K562 (cell line): ENCODE measurements at regions not wholly inside any gene's neighbourhood (a gene's known extent, or its start where the extent isn't known, plus 50 kb on each side); places are given as distances from the start of the nearest gene placed in this dataset.
"Not testable (repeated sequence)": the region's sequence is repeated elsewhere in the genome, so short reads cannot be mapped to it uniquely, and the experiment has no call there.

Source experiments
- ATAC-seq: fragments of 200-7000 bp; cut with Tn5 transposase; 3 replicates; pipeline ENCODE4 v1.9.1; 2020; ENCODE audit warnings: moderate library complexity
- BruUV-seq: library from RNA; stranded (reverse); fragments of 400-500 nt; replicated peaks from 2 replicates; lab custom pipeline; 2021; lab: Mats Ljungman, UMichigan
- CTCF ChIA-PET: fragments of 300-600 bp; formaldehyde crosslinking; extraction: SDS; loops from one replicate; lab custom pipeline; 2021; ENCODE audit warnings: low intra/inter-chr PET ratio; lab: Yijun Ruan, JAX
- POLR2A ChIA-PET: fragments of 300-600, 350-650 bp; sonication (Branson Sonifier 250); formaldehyde crosslinking; extraction: SDS; loops from one replicate; lab custom pipeline; 2021; ENCODE audit warnings: antibody characterized with exemption, inconsistent platforms; lab: Yijun Ruan, JAX
- DNase-seq, 4 experiments: peaks; one replicate each; pipeline versions ENCODE4 v3.0.0 to v3.0.0-alpha.2; 2011 to 2018; ENCODE audit warnings: low spot score in 3 of 4, mixed read lengths in 3 of 4; ENCODE audit errors: extremely low read depth in 1 of 4
- FAIRE-seq: peaks from 2 replicates; lab custom pipeline; 2011; peaks lifted over from hg19 to GRCh38; lab: Jason Lieb, UNC
- H2AFZ ChIP-seq: 2 replicates; pipeline ENCODE4 v1.6.0; 2011; ENCODE audit warnings: low read depth, low read length, control low read depth, inconsistent platforms
- H3K27ac ChIP-seq: fragments of 200-600 bp; 3 replicates; pipeline ENCODE4 v1.8.0; 2011; ENCODE audit warnings: low read depth, mild to moderate bottlenecking, control low read depth, inconsistent platforms, low read length, moderate library complexity, mixed read lengths; ENCODE audit errors: extremely low read depth
- H3K27me3 ChIP-seq, 2 experiments: fragments of 300-600 bp in 1 of 2; 2 replicates in 1 of 2; 3 replicates in 1 of 2; pipeline versions ENCODE4 v1.6.0 to v1.8.0; 2011; ENCODE audit warnings: inconsistent platforms in 2 of 2, low read length in 2 of 2, mild to moderate bottlenecking in 1 of 2, mixed read lengths in 1 of 2, moderate library complexity in 1 of 2; ENCODE audit not compliant: control insufficient read depth in 2 of 2, insufficient read depth in 2 of 2
- H3K36me3 ChIP-seq: fragments of 300-600 bp; 3 replicates; pipeline ENCODE4 v1.8.0; 2011; ENCODE audit warnings: mild to moderate bottlenecking, low read length, inconsistent platforms; ENCODE audit not compliant: control insufficient read depth, insufficient read depth
- H3K4me1 ChIP-seq, 2 experiments: fragments of 200-600 bp in 1 of 2; replicated peaks in 1 of 2; 2 replicates in 1 of 2; 3 replicates in 1 of 2; pipeline versions ENCODE4 v1.5.1 to v1.8.0; 2011; ENCODE audit warnings: inconsistent platforms in 2 of 2, low read length in 2 of 2, mild to moderate bottlenecking in 1 of 2, mixed read lengths in 1 of 2, moderate library complexity in 1 of 2; ENCODE audit not compliant: control insufficient read depth in 2 of 2, insufficient read depth in 2 of 2
- H3K4me2 ChIP-seq: 2 replicates; pipeline ENCODE4 v1.6.1; 2011; ENCODE audit warnings: low read length, control low read depth, inconsistent platforms, mixed read lengths; ENCODE audit not compliant: insufficient read depth
- H3K4me3 ChIP-seq: fragments of 200-600 bp; sonication (generic), shearing (Covaris generic); 2 replicates; pipeline ENCODE4 v1.5.1; 2016; ENCODE audit warnings: control low read depth, inconsistent platforms
- H3K79me2 ChIP-seq: fragments of 200-600 bp; 3 replicates; pipeline ENCODE4 v1.8.0; 2011; ENCODE audit warnings: low read length, inconsistent platforms; ENCODE audit not compliant: control insufficient read depth, insufficient read depth
- H3K9ac ChIP-seq, 2 experiments: 2 replicates each; pipeline versions ENCODE4 v1.6.0 to v1.6.1; 2011; ENCODE audit warnings: low read depth in 2 of 2, low read length in 2 of 2, control low read depth in 1 of 2, inconsistent platforms in 1 of 2, mild to moderate bottlenecking in 1 of 2, mixed read lengths in 1 of 2; ENCODE audit not compliant: insufficient read depth in 1 of 2
- H3K9me1 ChIP-seq: one replicate; pipeline ENCODE4 v1.6.0; 2011; ENCODE audit warnings: inconsistent platforms, mild to moderate bottlenecking, low read length, moderate library complexity; ENCODE audit not compliant: control insufficient read depth, insufficient read depth
- H3K9me3 ChIP-seq: replicated peaks from 2 replicates; pipeline ENCODE4 v1.5.1; 2011; ENCODE audit warnings: low read depth, low read length, inconsistent platforms; ENCODE audit not compliant: control insufficient read depth, insufficient read depth
- H4K20me1 ChIP-seq: replicated peaks from 2 replicates; pipeline ENCODE4 v1.6.1; 2011; ENCODE audit warnings: low read length, inconsistent platforms, mixed read lengths; ENCODE audit not compliant: control insufficient read depth, insufficient read depth
- CXXC5 ChIP-seq: fragments of 250-450 bp; sonication (Bioruptor Pico); IDR thresholded peaks from 2 replicates; pipeline ENCODE4 v1.8.0; 2022; ENCODE audit warnings: inconsistent platforms, mild to moderate bottlenecking, moderate library complexity
- GTF2A2 ChIP-seq: IDR thresholded peaks from 2 replicates; pipeline ENCODE4 v1.6.1; 2016; ENCODE audit warnings: mild to moderate bottlenecking, missing genetic modification characterization, missing compliant biosample characterization
- L3MBTL2 ChIP-seq: fragments of 450-650 bp; IDR thresholded peaks from 2 replicates; pipeline ENCODE4 v1.6.1; 2016; ENCODE audit warnings: mild to moderate bottlenecking, moderate library complexity
- MEIS2 ChIP-seq: fragments of 450-650 bp; IDR thresholded peaks from 2 replicates; pipeline ENCODE4 v1.6.1; 2014; ENCODE audit warnings: mild to moderate bottlenecking; ENCODE audit not compliant: partially characterized antibody
- NR2C1 ChIP-seq, 2 experiments: fragments of 450-650 bp; IDR thresholded peaks; 2 replicates each; pipeline ENCODE4 v1.6.1; 2017; ENCODE audit warnings: mild to moderate bottlenecking in 2 of 2, antibody characterized with exemption in 1 of 2, inconsistent platforms in 1 of 2, missing compliant biosample characterization in 1 of 2, missing genetic modification characterization in 1 of 2
- ZBTB17 ChIP-seq: fragments of 450-650 bp; formaldehyde crosslinking; IDR thresholded peaks from 2 replicates; pipeline ENCODE4 v1.4.0; 2020; ENCODE audit warnings: mild to moderate bottlenecking
- ZNF175 ChIP-seq: fragments of 200-800 bp; sonication (Bioruptor generic); IDR thresholded peaks from 2 replicates; pipeline ENCODE4 v1.6.1; 2016; ENCODE audit warnings: low read depth, mild to moderate bottlenecking, missing genetic modification characterization, missing compliant biosample characterization
- ZNF583 ChIP-seq: fragments of 250-450 bp; sonication (Bioruptor Pico); IDR thresholded peaks from 2 replicates; pipeline ENCODE4 v1.4.0; 2020
- ZNF668 ChIP-seq: fragments of 250-450 bp; sonication (Bioruptor Pico); IDR thresholded peaks from 2 replicates; pipeline ENCODE4 v1.8.0; 2022; ENCODE audit warnings: mild to moderate bottlenecking, inconsistent platforms
- WGBS: fragments of 100-300 bp; shearing (Covaris generic); methylation state at CpG from one replicate; pipeline ENCODE4 v1.1.6; 2016; ENCODE audit warnings: low coverage, mixed read lengths; ENCODE audit not compliant: insufficient coverage; ENCODE audit errors: missing lambda C conversion rate; 5-methylcytosine and 5-hydroxymethylcytosine counted together
- in situ Hi-C: fragments of 300-500 bp; cut with MboI; formaldehyde crosslinking; loops from 4 replicates; pipeline ENCODE4 v1.15.0; 2018; ENCODE audit warnings: inconsistent platforms, mixed read lengths
- intact Hi-C: fragments of 100-400 bp; cut with micrococcal nuclease; formaldehyde crosslinking; loops from 2 replicates; pipeline ENCODE4 v1.14.2; 2022
- TF ChIP-seq, protein P1 (sequence below): fragments of 450-650 bp; IDR thresholded peaks from 2 replicates; pipeline ENCODE4 v1.6.1; 2016; ENCODE audit warnings: mild to moderate bottlenecking, moderate library complexity

DNA sequence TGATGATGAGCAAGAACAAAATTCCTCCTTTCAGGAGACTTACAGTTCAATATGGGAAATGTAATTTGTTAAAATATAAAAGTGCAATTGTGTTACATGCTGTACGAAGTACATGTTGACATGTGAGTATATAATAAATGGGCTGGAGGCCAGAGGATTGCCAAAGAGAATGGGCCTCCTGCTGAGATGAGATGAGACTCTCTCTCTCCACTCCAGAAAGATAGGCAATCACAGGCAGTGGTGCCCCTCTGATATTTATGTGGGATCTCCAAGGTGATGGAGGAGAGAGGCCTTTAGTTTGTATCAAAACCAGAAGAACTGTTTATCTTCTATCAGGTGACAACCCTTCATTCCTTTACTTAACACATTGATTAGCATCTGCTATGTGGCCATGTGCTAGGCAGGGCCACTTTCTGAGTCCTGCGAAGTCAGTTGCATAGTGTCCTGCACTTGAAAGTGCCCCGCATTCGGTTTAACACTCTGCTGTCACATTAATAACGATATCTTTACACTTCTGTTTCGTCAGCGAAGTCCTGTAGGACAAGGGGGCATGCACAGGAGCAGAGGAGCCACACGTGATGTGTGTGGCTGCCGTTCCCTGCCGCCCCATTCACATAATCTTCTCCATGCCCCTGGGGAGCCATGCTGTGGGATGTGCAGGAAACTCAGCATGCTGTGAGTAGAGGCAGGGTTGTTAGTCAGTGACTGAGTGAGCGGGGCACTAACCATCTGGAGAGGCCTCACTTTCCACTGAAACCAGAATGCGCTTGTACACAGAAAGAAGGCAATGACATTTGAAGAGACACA, 60.2 kb upstream of the RABL2A start:
- WGBS = 29% methylated on average over 6 of the region's 12 CpGs
- peak; percentile 30 for ATAC-seq
- H3K27me3 ChIP-seq; H3K36me3 ChIP-seq; DNase-seq; intact Hi-C loops; H3K9me1 ChIP-seq; H4K20me1 ChIP-seq; H3K27ac ChIP-seq; POLR2A ChIA-PET; CTCF ChIA-PET; in situ Hi-C loops; FAIRE-seq; H3K79me2 ChIP-seq; H3K4me1 ChIP-seq; H3K9me3 ChIP-seq; H3K9ac ChIP-seq; BruUV-seq; H3K4me3 ChIP-seq; H3K4me2 ChIP-seq; TF ChIP-seq NR2C1 (IDR thresholded peaks at IDR 0.05): not testable (repeated sequence)
- peak overlapping the region; percentile 42; the same call in 1 of the 2 replicates for H2AFZ ChIP-seq
- TF ChIP-seq GTF2A2 (tag) (peak; percentile 27; the same call in 1 of the 2 replicates), ZBTB17 (CRISPR knock-in tag) (0 out of 2 replicates have a peak, but pooled peaks have one; percentile 33), ZNF668 (CRISPR knock-in tag) (peak; percentile 62; the same call in 1 of the 2 replicates), L3MBTL2 (peak; percentile 93), MEIS2 (peak; percentile 8), ZNF175 (CRISPR knock-in tag) (0 out of 2 replicates have a peak, but pooled peaks have one; percentile 34), NR2C1 (tag; IDR thresholded peaks at IDR 0.05) (peak; percentile 39; the same call in 1 of the 2 replicates), CXXC5 (CRISPR knock-in tag) (peak; percentile 58), ZNF583 (CRISPR knock-in tag) (0 out of 2 replicates have a peak, but pooled peaks have one; percentile 13)
- TF ChIP-seq, protein P1, sequence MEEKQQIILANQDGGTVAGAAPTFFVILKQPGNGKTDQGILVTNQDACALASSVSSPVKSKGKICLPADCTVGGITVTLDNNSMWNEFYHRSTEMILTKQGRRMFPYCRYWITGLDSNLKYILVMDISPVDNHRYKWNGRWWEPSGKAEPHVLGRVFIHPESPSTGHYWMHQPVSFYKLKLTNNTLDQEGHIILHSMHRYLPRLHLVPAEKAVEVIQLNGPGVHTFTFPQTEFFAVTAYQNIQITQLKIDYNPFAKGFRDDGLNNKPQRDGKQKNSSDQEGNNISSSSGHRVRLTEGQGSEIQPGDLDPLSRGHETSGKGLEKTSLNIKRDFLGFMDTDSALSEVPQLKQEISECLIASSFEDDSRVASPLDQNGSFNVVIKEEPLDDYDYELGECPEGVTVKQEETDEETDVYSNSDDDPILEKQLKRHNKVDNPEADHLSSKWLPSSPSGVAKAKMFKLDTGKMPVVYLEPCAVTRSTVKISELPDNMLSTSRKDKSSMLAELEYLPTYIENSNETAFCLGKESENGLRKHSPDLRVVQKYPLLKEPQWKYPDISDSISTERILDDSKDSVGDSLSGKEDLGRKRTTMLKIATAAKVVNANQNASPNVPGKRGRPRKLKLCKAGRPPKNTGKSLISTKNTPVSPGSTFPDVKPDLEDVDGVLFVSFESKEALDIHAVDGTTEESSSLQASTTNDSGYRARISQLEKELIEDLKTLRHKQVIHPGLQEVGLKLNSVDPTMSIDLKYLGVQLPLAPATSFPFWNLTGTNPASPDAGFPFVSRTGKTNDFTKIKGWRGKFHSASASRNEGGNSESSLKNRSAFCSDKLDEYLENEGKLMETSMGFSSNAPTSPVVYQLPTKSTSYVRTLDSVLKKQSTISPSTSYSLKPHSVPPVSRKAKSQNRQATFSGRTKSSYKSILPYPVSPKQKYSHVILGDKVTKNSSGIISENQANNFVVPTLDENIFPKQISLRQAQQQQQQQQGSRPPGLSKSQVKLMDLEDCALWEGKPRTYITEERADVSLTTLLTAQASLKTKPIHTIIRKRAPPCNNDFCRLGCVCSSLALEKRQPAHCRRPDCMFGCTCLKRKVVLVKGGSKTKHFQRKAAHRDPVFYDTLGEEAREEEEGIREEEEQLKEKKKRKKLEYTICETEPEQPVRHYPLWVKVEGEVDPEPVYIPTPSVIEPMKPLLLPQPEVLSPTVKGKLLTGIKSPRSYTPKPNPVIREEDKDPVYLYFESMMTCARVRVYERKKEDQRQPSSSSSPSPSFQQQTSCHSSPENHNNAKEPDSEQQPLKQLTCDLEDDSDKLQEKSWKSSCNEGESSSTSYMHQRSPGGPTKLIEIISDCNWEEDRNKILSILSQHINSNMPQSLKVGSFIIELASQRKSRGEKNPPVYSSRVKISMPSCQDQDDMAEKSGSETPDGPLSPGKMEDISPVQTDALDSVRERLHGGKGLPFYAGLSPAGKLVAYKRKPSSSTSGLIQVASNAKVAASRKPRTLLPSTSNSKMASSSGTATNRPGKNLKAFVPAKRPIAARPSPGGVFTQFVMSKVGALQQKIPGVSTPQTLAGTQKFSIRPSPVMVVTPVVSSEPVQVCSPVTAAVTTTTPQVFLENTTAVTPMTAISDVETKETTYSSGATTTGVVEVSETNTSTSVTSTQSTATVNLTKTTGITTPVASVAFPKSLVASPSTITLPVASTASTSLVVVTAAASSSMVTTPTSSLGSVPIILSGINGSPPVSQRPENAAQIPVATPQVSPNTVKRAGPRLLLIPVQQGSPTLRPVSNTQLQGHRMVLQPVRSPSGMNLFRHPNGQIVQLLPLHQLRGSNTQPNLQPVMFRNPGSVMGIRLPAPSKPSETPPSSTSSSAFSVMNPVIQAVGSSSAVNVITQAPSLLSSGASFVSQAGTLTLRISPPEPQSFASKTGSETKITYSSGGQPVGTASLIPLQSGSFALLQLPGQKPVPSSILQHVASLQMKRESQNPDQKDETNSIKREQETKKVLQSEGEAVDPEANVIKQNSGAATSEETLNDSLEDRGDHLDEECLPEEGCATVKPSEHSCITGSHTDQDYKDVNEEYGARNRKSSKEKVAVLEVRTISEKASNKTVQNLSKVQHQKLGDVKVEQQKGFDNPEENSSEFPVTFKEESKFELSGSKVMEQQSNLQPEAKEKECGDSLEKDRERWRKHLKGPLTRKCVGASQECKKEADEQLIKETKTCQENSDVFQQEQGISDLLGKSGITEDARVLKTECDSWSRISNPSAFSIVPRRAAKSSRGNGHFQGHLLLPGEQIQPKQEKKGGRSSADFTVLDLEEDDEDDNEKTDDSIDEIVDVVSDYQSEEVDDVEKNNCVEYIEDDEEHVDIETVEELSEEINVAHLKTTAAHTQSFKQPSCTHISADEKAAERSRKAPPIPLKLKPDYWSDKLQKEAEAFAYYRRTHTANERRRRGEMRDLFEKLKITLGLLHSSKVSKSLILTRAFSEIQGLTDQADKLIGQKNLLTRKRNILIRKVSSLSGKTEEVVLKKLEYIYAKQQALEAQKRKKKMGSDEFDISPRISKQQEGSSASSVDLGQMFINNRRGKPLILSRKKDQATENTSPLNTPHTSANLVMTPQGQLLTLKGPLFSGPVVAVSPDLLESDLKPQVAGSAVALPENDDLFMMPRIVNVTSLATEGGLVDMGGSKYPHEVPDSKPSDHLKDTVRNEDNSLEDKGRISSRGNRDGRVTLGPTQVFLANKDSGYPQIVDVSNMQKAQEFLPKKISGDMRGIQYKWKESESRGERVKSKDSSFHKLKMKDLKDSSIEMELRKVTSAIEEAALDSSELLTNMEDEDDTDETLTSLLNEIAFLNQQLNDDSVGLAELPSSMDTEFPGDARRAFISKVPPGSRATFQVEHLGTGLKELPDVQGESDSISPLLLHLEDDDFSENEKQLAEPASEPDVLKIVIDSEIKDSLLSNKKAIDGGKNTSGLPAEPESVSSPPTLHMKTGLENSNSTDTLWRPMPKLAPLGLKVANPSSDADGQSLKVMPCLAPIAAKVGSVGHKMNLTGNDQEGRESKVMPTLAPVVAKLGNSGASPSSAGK = peak; percentile 87
